H9 (cell line): ENCODE measurements at regions not wholly inside any gene's neighbourhood (a gene's known extent, or its start where the extent isn't known, plus 50 kb on each side); places are given as distances from the start of the nearest gene placed in this dataset.

Source experiments
- DNase-seq: peaks from one replicate; pipeline ENCODE4 v3.0.0-alpha.2; 2017
- H2AFZ ChIP-seq: one replicate; pipeline ENCODE4 v1.6.1; 2013; ENCODE audit warnings: mild to moderate bottlenecking, low read length, control low read depth, moderate library complexity
- H2AK5ac ChIP-seq: 2 replicates; pipeline ENCODE4 v1.6.1; 2013; ENCODE audit warnings: low read length, control low read depth, mixed read lengths; ENCODE audit not compliant: insufficient read length
- H2BK120ac ChIP-seq: one replicate; pipeline ENCODE4 v1.6.1; 2013; ENCODE audit warnings: low read depth, mild to moderate bottlenecking, low read length, control low read depth, inconsistent platforms; ENCODE audit not compliant: poor library complexity, severe bottlenecking
- H2BK12ac ChIP-seq: 2 replicates; pipeline ENCODE4 v1.6.1; 2013; ENCODE audit warnings: low read length, control low read depth, mixed read lengths, low read depth; ENCODE audit not compliant: insufficient read length
- H2BK15ac ChIP-seq: 2 replicates; pipeline ENCODE4 v1.6.1; 2013; ENCODE audit warnings: low read depth, low read length, control low read depth
- H2BK20ac ChIP-seq: one replicate; pipeline ENCODE4 v1.6.1; 2013; ENCODE audit warnings: low read depth, mild to moderate bottlenecking, low read length, control low read depth, inconsistent platforms; ENCODE audit not compliant: poor library complexity, severe bottlenecking
- H2BK5ac ChIP-seq: 2 replicates; pipeline ENCODE4 v1.6.1; 2013; ENCODE audit warnings: low read length, control low read depth, mixed read lengths; ENCODE audit not compliant: insufficient read length
- H3K14ac ChIP-seq: 2 replicates; pipeline ENCODE4 v1.6.1; 2013; ENCODE audit warnings: low read length, control low read depth; ENCODE audit not compliant: insufficient read depth
- H3K18ac ChIP-seq: 2 replicates; pipeline ENCODE4 v1.6.1; 2013; ENCODE audit warnings: low read depth, mild to moderate bottlenecking, mixed read lengths, low read length, control low read depth; ENCODE audit not compliant: insufficient read length
- H3K23ac ChIP-seq: 2 replicates; pipeline ENCODE4 v1.6.1; 2013; ENCODE audit warnings: low read length, control low read depth, mixed read lengths, low read depth; ENCODE audit not compliant: insufficient read length
- H3K23me2 ChIP-seq: 2 replicates; pipeline ENCODE4 v1.6.1; 2013; ENCODE audit warnings: low read depth, mild to moderate bottlenecking, mixed read lengths, low read length, control low read depth; ENCODE audit not compliant: insufficient read length, poor library complexity, severe bottlenecking
- H3K27ac ChIP-seq: 2 replicates; pipeline ENCODE4 v1.5.1; 2013; ENCODE audit warnings: low read length, control low read depth, mixed read lengths, low read depth; ENCODE audit not compliant: insufficient read length
- H3K27me3 ChIP-seq: 2 replicates; pipeline ENCODE4 v1.6.1; 2013; ENCODE audit warnings: low read length, control low read depth, inconsistent platforms; ENCODE audit not compliant: insufficient read depth
- H3K4ac ChIP-seq: 2 replicates; pipeline ENCODE4 v1.6.1; 2013; ENCODE audit warnings: low read depth, mild to moderate bottlenecking, control low read depth, inconsistent platforms, low read length, moderate library complexity
- H3K4me1 ChIP-seq: 2 replicates; pipeline ENCODE4 v1.6.1; 2013; ENCODE audit warnings: low read length, control low read depth, inconsistent platforms; ENCODE audit not compliant: insufficient read depth
- H3K4me2 ChIP-seq: 2 replicates; pipeline ENCODE4 v1.6.1; 2013; ENCODE audit warnings: low read length, control low read depth, mixed read lengths; ENCODE audit not compliant: insufficient read length, insufficient read depth
- H3K56ac ChIP-seq: 2 replicates; pipeline ENCODE4 v1.6.1; 2013; ENCODE audit warnings: low read depth, mild to moderate bottlenecking, mixed read lengths, low read length, control low read depth; ENCODE audit not compliant: insufficient read length
- H3K79me1 ChIP-seq: 2 replicates; pipeline ENCODE4 v1.6.1; 2013; ENCODE audit warnings: low read depth, mild to moderate bottlenecking, moderate library complexity, low read length, control low read depth, inconsistent platforms; ENCODE audit not compliant: insufficient read depth, poor library complexity, severe bottlenecking
- H3K79me2 ChIP-seq: 2 replicates; pipeline ENCODE4 v1.6.1; 2013; ENCODE audit warnings: low read length, control low read depth, inconsistent platforms; ENCODE audit not compliant: insufficient read depth
- H3K9ac ChIP-seq: 2 replicates; pipeline ENCODE4 v1.6.1; 2013; ENCODE audit warnings: low read length, control low read depth, mixed read lengths; ENCODE audit not compliant: insufficient read length; ENCODE audit errors: extremely low read depth
- H3K9me3 ChIP-seq: one replicate; pipeline ENCODE4 v1.6.1; 2013; ENCODE audit warnings: low read depth, low read length, inconsistent platforms; ENCODE audit not compliant: control insufficient read depth
- H3T11ph ChIP-seq: one replicate; pipeline ENCODE4 v1.6.1; 2013; ENCODE audit warnings: mild to moderate bottlenecking, low read length, control low read depth, inconsistent platforms
- H4K20me1 ChIP-seq: one replicate; pipeline ENCODE4 v1.6.1; 2013; ENCODE audit not compliant: control insufficient read depth, insufficient read length, insufficient read depth
- H4K5ac ChIP-seq: 2 replicates; pipeline ENCODE4 v1.6.1; 2013; ENCODE audit warnings: low read depth, mild to moderate bottlenecking, mixed read lengths, low read length, control low read depth; ENCODE audit not compliant: insufficient read length
- H4K8ac ChIP-seq: replicated peaks from 2 replicates; pipeline ENCODE4 v1.6.1; 2013; ENCODE audit warnings: low read length, control low read depth, mixed read lengths, low read depth; ENCODE audit not compliant: insufficient read length
- H4K91ac ChIP-seq: 2 replicates; pipeline ENCODE4 v1.6.1; 2013; ENCODE audit warnings: low read depth, mild to moderate bottlenecking, moderate library complexity, mixed read lengths, low read length, control low read depth; ENCODE audit not compliant: insufficient read length
- H3K27ac Mint-ChIP-seq, 3 experiments: 2 replicates in 2 of 3; 3 replicates in 1 of 3; pipeline ENCODE4 v1.8.0; 2020 to 2021; ENCODE audit warnings: mixed read lengths in 3 of 3, mild to moderate bottlenecking in 1 of 3, moderate library complexity in 1 of 3
- H3K27me3 Mint-ChIP-seq: 2 replicates; pipeline ENCODE4 v1.8.0; 2021; ENCODE audit warnings: low read depth, mild to moderate bottlenecking, moderate library complexity, mixed read lengths
- H3K36me3 Mint-ChIP-seq, 3 experiments: 2 replicates in 2 of 3; 3 replicates in 1 of 3; pipeline ENCODE4 v1.8.0; 2020 to 2021; ENCODE audit warnings: low read depth in 3 of 3, mixed read lengths in 3 of 3; ENCODE audit not compliant: insufficient read depth in 1 of 3
- H3K4me1 Mint-ChIP-seq, 2 experiments: 2 replicates each; pipeline ENCODE4 v1.8.0; 2020; ENCODE audit warnings: mixed read lengths in 2 of 2
- H3K4me3 Mint-ChIP-seq, 2 experiments: 2 replicates in 1 of 2; 3 replicates in 1 of 2; pipeline ENCODE4 v1.8.0; 2020 to 2021; ENCODE audit warnings: mild to moderate bottlenecking in 2 of 2, mixed read lengths in 2 of 2, moderate library complexity in 1 of 2
- H3K9me3 Mint-ChIP-seq, 2 experiments: 2 replicates in 1 of 2; 3 replicates in 1 of 2; pipeline ENCODE4 v1.8.0; 2020; ENCODE audit warnings: mild to moderate bottlenecking in 2 of 2, mixed read lengths in 2 of 2, moderate library complexity in 1 of 2
- CTCF ChIP-seq: fragments of 200-600 bp; sonication (generic); conservative IDR thresholded peaks from 3 replicates; pipeline ENCODE4 v1.8.0; 2021; ENCODE audit warnings: antibody characterized with exemption, mild to moderate bottlenecking
- WGBS: extraction: QIAGEN DNeasy Blood & Tissue Kit; methylation state at CpG from one replicate; pipeline ENCODE4 v1.1.7; 2013; ENCODE audit warnings: missing lambda C conversion rate, low lambda C conversion rate, mixed read lengths; ENCODE audit not compliant: insufficient read length; ENCODE audit errors: extremely low coverage; 5-methylcytosine and 5-hydroxymethylcytosine counted together

DNA sequence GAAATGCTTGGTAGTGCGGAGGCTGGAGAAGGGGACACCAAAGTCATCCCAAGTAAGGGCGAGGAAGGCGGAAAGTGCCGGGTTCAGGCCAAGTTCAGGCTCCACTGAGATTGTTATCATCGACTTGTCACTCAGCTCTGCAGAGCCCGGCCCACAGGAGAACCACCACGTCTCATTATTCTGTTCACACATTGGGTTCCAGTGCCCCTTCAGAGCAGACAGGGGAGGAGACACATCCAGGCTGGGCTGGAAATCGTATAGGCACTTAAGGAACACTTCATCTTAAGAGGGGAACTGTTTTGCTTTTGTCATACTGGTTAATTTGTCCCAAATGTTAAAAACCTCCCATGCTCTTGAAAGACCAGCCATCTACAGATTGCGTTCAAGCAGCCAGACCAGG lies 118.3 kb upstream of the ADAMTS18 start:
- no peak overlapping the region for H3K27ac Mint-ChIP-seq

More for the DNA sequence above, 118.3 kb upstream of the ADAMTS18 start:
- H3K4me1 ChIP-seq: no peaks in the 10 kb centered on the region; the same call in 1 of the 2 replicates
- H2BK15ac ChIP-seq: no peak overlapping the region
- H3K79me1 ChIP-seq: no peaks in the 10 kb centered on the region
- no peak overlapping the region for H3K9ac ChIP-seq
- H2AK5ac ChIP-seq: no peak overlapping the region
- H3K27ac ChIP-seq: no peak overlapping the region
- no peak overlapping the region for H4K8ac ChIP-seq
- no peak overlapping the region for H3T11ph ChIP-seq
- no peaks in the 10 kb centered on the region for H3K9me3 ChIP-seq
- DNase-seq: no peak
- H4K20me1 ChIP-seq: no peaks in the 10 kb centered on the region
- TF ChIP-seq CTCF: no peak
- no peak overlapping the region for H3K23ac ChIP-seq
- H2BK5ac ChIP-seq: no peak overlapping the region
- no peak overlapping the region for H2BK20ac ChIP-seq
- no peak overlapping the region for H3K14ac ChIP-seq
- no peak overlapping the region for H3K56ac ChIP-seq
- H2AFZ ChIP-seq: no peak overlapping the region
- H4K5ac ChIP-seq: no peak overlapping the region
- Mint-ChIP-seq H3K4me3 (no peak overlapping the region), H3K36me3 (no peaks in the 10 kb centered on the region), H3K27me3 (no peaks in the 10 kb centered on the region; the same call in 1 of the 2 replicates), H3K9me3 (no peaks in the 10 kb centered on the region), H3K4me1 (peaks cover 14 to 17% of the 10 kb centered on the region in 2 experiments)
- no peak overlapping the region for H3K4me2 ChIP-seq
- no peaks in the 10 kb centered on the region for H3K27me3 ChIP-seq
- H3K23me2 ChIP-seq: no peaks in the 10 kb centered on the region
- H4K91ac ChIP-seq: no peak overlapping the region
- H3K4ac ChIP-seq: no peak overlapping the region
- H2BK12ac ChIP-seq: no peak overlapping the region
- H2BK120ac ChIP-seq: no peak overlapping the region
- WGBS: 100% methylated on average over 1 of the region's 9 CpGs
- H3K18ac ChIP-seq: no peak overlapping the region
- no peaks in the 10 kb centered on the region for H3K79me2 ChIP-seq
